ENCODE measurements at regions not wholly inside any gene's neighbourhood (a gene's known extent, or its start where the extent isn't known, plus 50 kb on each side); places are given as distances from the start of the nearest gene placed in this dataset.

- TF ChIP-seq POLR2A (IDR thresholded peaks at IDR 0.05; ENCODE audit: low read length): no peak
- no peak for TF ChIP-seq GATA1 (IDR thresholded peaks at IDR 0.05; ENCODE audit: low read depth, low read length)
These were observed 671.0 kb upstream of the SOX11 start for GRCh38 chr2:5021136-5021535.
